DMS53 treated with DMSO at 0.1 percent for 48 hours (cell line): ENCODE measurements at regions not wholly inside any gene's neighbourhood (a gene's known extent, or its start where the extent isn't known, plus 50 kb on each side); places are given as distances from the start of the nearest gene placed in this dataset.
"Not testable (repeated sequence)": the region's sequence is repeated elsewhere in the genome, so short reads cannot be mapped to it uniquely, and the experiment has no call there.

ENCODE experiments used
- DNase-seq: peaks from one replicate; lab custom pipeline; 2025; ENCODE audit not compliant: unreplicated experiment; lab: John Stamatoyannopoulos, UW

- DNase-seq, result no peak
Measured at GRCh38 chr10:4399556-4399955, 426.5 kb upstream of the AKR1E2 start.

DNA sequence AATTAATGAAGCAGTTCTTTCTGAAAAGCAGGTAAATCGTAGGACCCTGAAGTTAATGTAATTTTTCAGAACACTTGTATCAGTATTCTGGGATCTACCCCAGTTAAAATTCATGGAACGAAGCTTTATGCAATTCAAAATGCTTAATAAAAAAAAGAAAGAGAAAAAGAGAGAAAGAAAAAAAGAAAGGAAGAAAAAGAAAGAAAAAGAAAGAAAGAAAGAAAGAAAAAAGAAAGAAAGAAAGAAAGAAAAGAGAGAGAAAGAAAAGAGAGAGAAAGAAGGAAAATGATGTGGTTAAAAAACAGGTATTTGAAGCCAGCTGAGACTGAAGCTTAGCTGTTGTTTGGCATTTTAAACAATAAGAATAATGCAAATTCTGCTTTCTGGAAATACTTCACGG lies 427.4 kb upstream of the AKR1E2 start:
- DNase-seq, result no peak

- DNase-seq, result no peak
Measured at GRCh38 chr10:4397337-4397736, 428.7 kb upstream of the AKR1E2 start.

DNA sequence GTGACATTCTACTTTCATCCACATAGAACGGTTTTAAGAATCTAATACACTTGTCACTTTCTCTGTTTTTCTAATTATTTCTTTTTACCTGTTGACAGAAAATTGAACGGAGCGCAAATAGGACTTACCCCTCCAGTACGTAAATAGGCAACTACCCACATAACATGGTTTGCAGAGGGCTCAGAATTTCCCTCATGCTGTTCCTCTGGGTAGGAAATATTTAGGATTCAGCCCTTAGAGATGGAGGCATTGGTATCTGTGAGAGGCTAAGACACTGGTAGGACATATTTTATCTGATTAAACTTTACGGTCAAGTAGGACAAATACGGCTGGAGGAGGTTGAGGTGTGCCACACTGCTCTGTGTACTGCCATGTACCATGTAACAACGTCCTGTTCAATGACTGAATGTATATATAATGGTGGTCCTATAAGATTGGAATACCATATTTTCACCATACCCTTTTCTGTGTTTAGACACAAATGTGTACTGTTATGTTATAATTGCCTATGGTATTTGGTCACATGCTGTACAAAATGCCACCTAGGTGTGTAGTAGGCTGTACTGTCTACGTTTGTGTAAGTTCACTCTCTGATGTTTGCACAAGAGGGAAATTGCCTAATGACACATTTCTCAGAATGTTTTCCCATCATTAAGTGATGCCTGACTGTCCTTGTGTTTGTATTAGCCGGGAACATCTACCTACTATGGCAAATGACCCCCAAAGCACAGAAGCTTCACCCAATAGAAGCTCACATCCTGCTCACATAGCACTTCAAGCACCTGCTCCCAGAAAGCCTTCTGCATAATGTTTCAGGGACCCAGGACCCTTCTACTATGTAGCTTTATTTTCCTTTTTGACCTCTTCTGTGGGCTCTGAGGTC lies 429.4 kb upstream of the AKR1E2 start:
- DNase-seq, result no peak

DNA sequence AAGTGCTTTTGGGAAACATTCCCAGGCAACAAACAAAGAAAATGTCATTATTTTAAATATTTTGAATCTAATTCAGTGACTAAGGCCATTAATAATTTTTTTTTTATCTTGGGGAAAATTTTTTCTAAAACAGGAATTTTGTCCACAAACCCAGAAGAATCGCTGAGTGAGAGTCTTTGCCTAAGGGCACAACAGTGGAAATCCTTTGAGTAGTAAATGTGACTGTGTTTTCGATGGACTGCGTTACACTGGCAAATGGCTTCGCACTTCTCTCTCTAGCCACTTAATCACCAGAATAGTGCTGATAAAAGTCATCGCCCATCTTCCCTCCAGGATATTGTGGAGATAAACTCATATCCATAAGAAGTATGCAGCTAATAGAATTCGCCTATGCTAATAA lies 430.3 kb upstream of the AKR1E2 start:
- no peak for DNase-seq

DNA sequence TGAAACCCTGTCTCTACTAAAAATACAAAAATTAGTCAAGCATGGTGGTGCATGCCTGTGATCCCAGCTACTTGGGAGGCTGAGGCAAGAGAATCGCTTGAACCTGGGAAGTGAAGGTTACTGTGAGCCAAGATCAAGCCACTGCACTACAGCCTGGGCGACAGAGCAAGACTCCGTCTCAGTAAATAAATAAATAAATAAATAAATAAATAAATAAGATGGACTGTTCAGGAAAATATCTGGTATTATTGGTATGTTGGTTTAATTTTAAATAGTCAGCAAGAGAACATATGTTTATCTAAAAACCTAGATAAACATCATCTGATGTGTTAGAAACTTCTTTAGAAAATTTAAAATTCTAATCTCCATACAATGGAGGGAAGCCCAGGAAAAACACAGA lies 431.6 kb upstream of the AKR1E2 start:
- DNase-seq, result not testable (repeated sequence)

DNA sequence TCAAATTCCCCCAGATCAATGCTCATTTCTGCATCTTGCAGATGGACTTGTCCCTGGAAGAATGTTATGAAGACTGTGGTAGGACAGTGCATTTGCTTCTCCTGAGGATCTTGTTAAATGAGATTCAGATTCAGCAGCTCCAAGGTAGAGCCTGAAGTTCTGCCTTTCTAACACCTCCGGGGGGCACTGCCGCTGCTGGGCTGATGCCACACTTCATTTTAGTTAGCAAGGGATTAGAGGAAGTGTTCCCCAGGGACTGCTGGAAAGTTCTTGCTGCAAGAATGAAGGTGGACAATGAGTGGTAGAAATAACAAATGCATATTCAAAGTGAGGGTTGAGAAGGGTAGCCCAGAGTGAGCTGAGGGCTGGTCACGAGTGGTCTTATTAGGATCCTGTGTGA lies 434.3 kb upstream of the AKR1E2 start:
- DNase-seq, result no peak

DNA sequence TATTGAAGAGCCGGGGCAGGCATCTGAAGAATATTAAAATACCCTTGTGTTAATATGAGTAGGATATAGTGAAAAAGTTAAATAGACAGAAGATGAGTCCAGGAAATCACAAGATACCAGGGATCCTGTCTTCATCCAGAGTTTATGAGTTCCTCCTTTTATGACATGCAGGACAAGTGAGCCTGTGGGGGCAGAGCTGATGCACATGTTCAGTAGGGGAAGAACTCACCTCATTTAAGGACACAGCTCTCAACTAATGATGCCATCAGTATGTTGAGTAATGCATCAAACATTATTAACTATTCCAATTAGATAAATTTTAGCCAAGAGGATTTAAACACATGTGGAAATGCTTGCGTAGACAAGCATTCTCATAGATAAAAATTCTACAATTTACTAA lies 435.8 kb upstream of the AKR1E2 start:
- DNase-seq, result no peak

DNA sequence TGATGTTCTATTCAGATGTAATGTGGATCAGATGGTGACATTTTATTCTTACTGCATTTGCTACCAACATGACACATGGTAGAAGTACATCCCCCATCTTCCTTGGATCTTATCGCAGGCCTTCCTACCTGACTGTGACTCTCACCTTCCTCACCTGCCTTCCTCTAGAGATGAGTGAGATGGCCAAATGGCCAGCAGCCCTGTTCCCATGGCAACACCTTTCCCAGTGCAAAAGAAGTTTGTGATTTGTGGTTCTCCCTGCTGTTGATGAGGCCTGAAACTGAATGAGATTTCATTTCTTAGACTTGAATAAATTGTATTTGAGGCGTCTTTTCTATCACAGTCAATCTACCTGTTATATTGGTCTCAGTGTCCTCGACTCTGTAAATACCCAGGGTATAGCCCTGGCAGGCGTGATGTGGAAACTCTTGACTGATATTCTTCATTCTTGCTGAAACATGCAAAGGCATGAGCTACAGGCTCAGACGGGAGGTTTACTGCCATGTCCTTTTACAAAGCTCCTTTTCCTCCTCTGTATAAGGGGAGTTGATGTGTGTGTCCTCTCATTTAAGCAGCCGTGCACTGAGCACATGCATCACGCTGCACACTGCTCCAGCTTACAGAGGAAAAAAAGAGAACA lies 440.7 kb upstream of the AKR1E2 start:
- DNase-seq, result no peak

- no peak for DNase-seq
Measured at GRCh38 chr10:4384245-4384644, 441.8 kb upstream of the AKR1E2 start.

DNA sequence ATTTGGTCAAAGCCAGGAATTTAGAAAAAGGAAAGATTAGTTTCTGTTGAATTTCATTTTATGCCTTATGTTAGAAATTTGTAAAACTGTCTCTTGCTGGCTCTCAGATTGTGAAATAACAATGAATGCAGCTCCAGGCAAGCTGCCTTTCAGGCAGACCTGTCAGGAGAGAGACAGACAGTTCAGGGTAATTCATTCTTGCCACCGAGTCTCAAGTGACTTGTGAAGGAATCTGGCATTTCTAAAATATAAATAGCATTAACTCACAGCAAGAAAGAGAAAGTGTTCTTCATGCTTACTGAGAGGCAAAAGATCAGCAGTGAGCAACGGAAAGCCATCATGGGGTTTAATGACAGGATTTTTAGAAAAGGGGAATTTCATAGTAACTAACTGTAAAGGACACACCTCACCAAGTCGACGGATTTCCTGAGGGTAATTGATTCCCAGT lies 442.3 kb upstream of the AKR1E2 start:
- no peak for DNase-seq

- no peak for DNase-seq
Measured at GRCh38 chr10:4382811-4383210, 443.2 kb upstream of the AKR1E2 start.

- no peak for DNase-seq
Measured at GRCh38 chr10:4373612-4374011, 452.4 kb upstream of the AKR1E2 start.

GRCh38 chr10:4373098-4373497 lies 452.9 kb upstream of the AKR1E2 start:
- DNase-seq, result no peak

GRCh38 chr10:4372601-4373000 lies 453.4 kb upstream of the AKR1E2 start:
- no peak for DNase-seq

DNA sequence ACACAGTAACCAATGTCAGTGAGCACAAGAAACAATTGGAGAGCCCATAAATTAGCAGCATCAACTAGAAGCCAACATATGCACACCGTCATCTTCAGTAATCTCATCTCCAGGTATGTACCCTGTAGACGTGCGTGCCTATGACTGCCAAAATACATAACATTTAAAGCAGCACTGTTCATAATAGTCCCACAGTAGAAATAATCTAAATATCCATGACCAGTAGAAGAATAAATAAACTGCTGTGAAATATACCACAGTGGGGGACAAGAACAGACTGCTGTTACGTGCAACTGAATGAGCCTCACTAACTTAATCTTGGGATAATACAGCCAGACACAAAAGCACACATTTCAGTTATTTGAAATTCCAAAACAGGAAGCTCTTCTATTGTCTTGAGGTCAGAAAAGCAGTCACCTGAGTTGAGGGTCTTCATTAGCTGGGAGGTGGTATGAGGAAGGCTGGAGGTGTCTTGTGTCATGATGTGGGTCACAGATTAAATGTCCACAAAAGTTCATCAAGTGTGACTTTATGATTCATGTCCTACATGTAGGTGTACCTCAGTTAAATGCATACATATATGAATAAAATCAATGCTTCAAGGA lies 454.2 kb upstream of the AKR1E2 start:
- DNase-seq, result no peak

GRCh38 chr10:4370376-4370775 lies 455.6 kb upstream of the AKR1E2 start:
- no peak for DNase-seq

GRCh38 chr10:4361581-4361980 lies 464.4 kb upstream of the AKR1E2 start:
- DNase-seq, result no peak

GRCh38 chr10:4359003-4359402 lies 467.0 kb upstream of the AKR1E2 start:
- no peak for DNase-seq

DNA sequence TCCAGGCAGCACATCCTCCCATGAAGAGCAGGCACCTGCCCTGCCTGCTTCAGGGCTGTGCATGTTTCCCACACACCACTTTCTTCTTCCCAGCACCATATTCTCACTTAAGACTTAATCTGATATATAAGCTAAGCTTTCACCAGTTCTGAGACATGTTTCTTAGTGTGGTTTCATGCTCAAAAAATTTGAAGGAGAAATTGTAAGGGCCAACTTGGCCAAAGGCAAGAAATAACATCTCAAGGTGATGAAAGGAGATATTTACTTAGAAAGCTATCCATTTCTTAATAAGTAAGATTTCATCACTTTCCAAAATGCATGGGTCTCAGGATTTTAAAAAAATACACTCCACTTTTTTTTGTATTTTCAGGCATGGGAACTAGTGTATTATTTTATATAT lies 468.1 kb upstream of the AKR1E2 start:
- DNase-seq, result no peak

DNA sequence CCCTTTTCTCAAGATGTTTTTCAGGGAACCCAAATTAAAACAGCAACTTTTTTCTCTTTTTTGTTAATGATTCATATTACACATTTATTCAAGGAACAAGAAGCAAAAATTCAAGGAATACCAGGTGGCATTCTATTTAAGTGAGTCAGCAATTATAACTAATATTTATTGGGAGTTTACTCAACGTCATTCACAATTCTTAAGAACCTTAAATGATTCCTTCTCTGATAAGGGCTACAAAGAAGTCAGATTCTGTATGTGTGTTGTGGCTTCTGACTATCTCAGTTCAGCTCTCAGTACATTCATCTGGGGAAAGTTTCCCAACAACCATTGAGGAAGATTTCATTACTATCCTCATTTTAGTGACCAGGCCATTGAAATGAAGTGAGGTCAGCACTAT lies 470.7 kb upstream of the AKR1E2 start:
- DNase-seq, result no peak

- no peak for DNase-seq
Measured at GRCh38 chr10:4354382-4354812, 471.6 kb upstream of the AKR1E2 start.
